T-helper 2 cell treated with Interferon-gamma antibody and Interleukin-4, amounts not matched to agents 100 ng/mL and 5 ng/mL, for 36 hours (primary cell): ENCODE measurements at regions not wholly inside any gene's neighbourhood (a gene's known extent, or its start where the extent isn't known, plus 50 kb on each side); places are given as distances from the start of the nearest gene placed in this dataset.

Source experiments
- intact Hi-C: fragments of 100-400 bp; cut with micrococcal nuclease; formaldehyde crosslinking; loops from one replicate; pipeline ENCODE4 v1.15.1; 2023

- intact Hi-C loops: loop anchor here (5.0 to 10.0 kb wide), 2 partner anchors 181 to 268 kb away; no protein-coding TSS in a partner anchor
These were observed 62.5 kb upstream of the CD44 start for GRCh38 chr11:35076201-35077100.

GRCh38 chr11:35077709-35078469 lies 61.1 kb upstream of the CD44 start:
- intact Hi-C loops: loop anchor here (1.0 to 10.0 kb wide), 6 partner anchors 11 to 267 kb away; no protein-coding TSS in a partner anchor

- intact Hi-C loops: loop anchor here (1.0 to 10.0 kb wide), 6 partner anchors 11 to 266 kb away; no protein-coding TSS in a partner anchor
These were observed 60.6 kb upstream of the CD44 start for GRCh38 chr11:35078470-35078735.

GRCh38 chr11:35079611-35080010 lies 59.4 kb upstream of the CD44 start:
- intact Hi-C loops: loop anchor here (5.0 to 10.0 kb wide), 2 partner anchors 178 to 265 kb away; no protein-coding TSS in a partner anchor

GRCh38 chr11:35082321-35083180 lies 56.4 kb upstream of the CD44 start:
- intact Hi-C loops: loop anchor here (1.0 to 2.0 kb wide), 8 partner anchors 37 to 166 kb away; partner anchors contain the start of genes APIP, CD44 and PDHX

- intact Hi-C loops: loop anchor here (2.0 kb wide), 3 partner anchors 40 to 154 kb away; partner anchors contain the start of gene CD44
These were observed 55.9 kb upstream of the CD44 start for GRCh38 chr11:35083181-35083430.

GRCh38 chr11:35083431-35084238 lies 55.3 kb upstream of the CD44 start:
- intact Hi-C loops: loop anchor here (2.0 kb wide), 3 partner anchors 39 to 153 kb away; partner anchors contain the start of gene CD44

- intact Hi-C loops: no loop called here
These were observed 54.0 kb upstream of the CD44 start for GRCh38 chr11:35084817-35085440.

GRCh38 chr11:35085531-35086165 lies 53.3 kb upstream of the CD44 start:
- intact Hi-C loops: no loop called here

- intact Hi-C loops: no loop called here
These were observed 51.3 kb upstream of the CD44 start for GRCh38 chr11:35087648-35088047.

- intact Hi-C loops: no loop called here
These were observed 50.7 kb upstream of the CD44 start for GRCh38 chr11:35088226-35088625.

- intact Hi-C loops: no loop called here
These were observed 50.3 kb upstream of the CD44 start for GRCh38 chr11:35088676-35089075.
